ENCODE measurements at regions not wholly inside any gene's neighbourhood (a gene's known extent, or its start where the extent isn't known, plus 50 kb on each side); places are given as distances from the start of the nearest gene placed in this dataset.
"Not testable (repeated sequence)": the region's sequence is repeated elsewhere in the genome, so short reads cannot be mapped to it uniquely, and the experiment has no call there.

DNA sequence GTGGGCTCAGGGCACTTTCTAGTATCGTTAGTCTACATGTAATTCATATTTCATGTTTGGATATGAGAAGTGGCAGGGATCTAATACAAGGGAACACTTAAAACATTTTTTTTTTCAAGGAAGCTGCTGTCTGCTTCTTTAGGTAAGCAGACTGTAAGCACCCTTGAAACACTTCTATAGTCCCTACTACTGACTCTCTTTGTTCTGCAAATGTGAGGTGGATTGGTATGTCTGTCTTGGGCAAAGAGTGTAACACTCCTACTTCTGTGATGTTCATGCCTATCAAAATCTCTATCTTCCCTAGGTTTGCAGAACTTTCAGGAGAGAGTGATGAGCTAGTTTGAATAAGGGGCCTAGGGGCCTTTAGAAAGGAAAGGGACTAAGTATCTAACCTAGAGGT lies 93.9 kb downstream of the ZNF330 start:
- 100% methylated on average over 1 of the region's 1 CpG for WGBS

GRCh38 chr4:141328560-141329173 lies 108.0 kb downstream of the ZNF330 start:
- no peak for DNase-seq (ENCODE audit: extremely low spot score)
- H3K27ac ChIP-seq (replicated peaks in 1 of 4): peak overlapping the region in 1 of 4 donors; percentile 41
- no peaks in the 10 kb centered on the region for H3K36me3 ChIP-seq
- TF ChIP-seq POLR2A (IDR thresholded peaks at IDR 0.05; ENCODE audit: low read depth): no peak
- TF ChIP-seq, protein P1, sequence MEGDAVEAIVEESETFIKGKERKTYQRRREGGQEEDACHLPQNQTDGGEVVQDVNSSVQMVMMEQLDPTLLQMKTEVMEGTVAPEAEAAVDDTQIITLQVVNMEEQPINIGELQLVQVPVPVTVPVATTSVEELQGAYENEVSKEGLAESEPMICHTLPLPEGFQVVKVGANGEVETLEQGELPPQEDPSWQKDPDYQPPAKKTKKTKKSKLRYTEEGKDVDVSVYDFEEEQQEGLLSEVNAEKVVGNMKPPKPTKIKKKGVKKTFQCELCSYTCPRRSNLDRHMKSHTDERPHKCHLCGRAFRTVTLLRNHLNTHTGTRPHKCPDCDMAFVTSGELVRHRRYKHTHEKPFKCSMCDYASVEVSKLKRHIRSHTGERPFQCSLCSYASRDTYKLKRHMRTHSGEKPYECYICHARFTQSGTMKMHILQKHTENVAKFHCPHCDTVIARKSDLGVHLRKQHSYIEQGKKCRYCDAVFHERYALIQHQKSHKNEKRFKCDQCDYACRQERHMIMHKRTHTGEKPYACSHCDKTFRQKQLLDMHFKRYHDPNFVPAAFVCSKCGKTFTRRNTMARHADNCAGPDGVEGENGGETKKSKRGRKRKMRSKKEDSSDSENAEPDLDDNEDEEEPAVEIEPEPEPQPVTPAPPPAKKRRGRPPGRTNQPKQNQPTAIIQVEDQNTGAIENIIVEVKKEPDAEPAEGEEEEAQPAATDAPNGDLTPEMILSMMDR (IDR thresholded peaks at IDR 0.05): no peak
- no peak for TF ChIP-seq EP300 (IDR thresholded peaks at IDR 0.05)
- no peaks in the 10 kb centered on the region for H3K27me3 ChIP-seq
- peaks cover 0 to 7% (median 4%) of the 10 kb centered on the region in 4 donors for H3K4me1 ChIP-seq
- H3K9me3 ChIP-seq: no peaks in the 10 kb centered on the region
- no peak overlapping the region for H3K4me3 ChIP-seq
- intact Hi-C loops (cut with DNase I): no loop called here
- 89% methylated on average over 6 of the region's 6 CpGs for WGBS

More for the DNA sequence above, 93.9 kb downstream of the ZNF330 start:
- DNase-seq (ENCODE audit: extremely low spot score): no peak
- Histone ChIP-seq H3K27ac (replicated peaks in 1 of 4) (no peak overlapping the region), H3K36me3 (no peaks in the 10 kb centered on the region), H3K27me3 (no peaks in the 10 kb centered on the region), H3K4me1 (no peaks in the 10 kb centered on the region), H3K9me3 (no peaks in the 10 kb centered on the region), H3K4me3 (no peak overlapping the region)
- intact Hi-C loops (cut with DNase I): no loop called here
- TF ChIP-seq POLR2A (IDR thresholded peaks at IDR 0.05; ENCODE audit: low read depth) (no peak), EP300 (IDR thresholded peaks at IDR 0.05) (no peak), POLR2AphosphoS5 (IDR thresholded peaks at IDR 0.05) (no peak)

DNA sequence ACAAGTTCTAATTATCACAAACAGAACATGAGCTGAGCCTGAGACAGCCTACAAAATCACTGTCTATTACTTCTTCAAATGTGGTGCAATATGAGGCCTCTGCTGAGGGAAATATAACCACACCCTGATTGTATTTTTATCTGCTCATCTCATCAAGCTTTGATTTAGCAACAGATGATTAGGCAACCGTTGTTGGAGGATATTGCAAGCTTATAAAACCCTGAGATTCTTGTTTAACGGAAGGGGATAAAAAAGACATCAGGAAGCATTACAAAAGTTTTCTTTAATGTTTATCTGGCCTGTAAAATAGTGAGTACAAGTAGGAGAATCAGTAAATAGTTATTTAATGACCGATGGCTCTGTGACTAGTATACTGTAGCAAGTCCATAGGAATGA lies 108.5 kb downstream of the ZNF330 start:
- TF ChIP-seq POLR2A (IDR thresholded peaks at IDR 0.05; ENCODE audit: low read depth) (no peak), POLR2AphosphoS5 (IDR thresholded peaks at IDR 0.05) (peak in 1 of 2 donors; percentile 32)
- H3K9me3 ChIP-seq: no peaks in the 10 kb centered on the region
- intact Hi-C loops (cut with DNase I): no loop called here

DNA sequence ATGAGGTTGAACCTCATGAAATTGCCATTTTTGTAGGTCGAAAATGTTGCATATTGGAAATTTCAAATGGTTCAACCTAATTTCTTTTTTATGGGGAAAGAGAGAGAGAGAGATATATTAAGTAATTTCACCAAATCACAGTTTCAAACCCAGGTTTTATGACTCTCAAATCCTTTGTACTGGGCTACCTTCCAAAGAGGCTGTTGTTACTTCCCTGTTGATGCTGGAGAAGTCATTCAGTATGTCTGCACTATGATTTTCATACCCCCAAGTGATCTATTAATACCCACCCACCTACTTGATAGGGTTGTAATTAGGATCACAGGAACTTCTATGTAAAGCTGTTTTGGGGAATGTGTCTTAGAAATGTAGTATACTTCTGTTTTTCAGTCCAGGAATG lies 109.9 kb downstream of the ZNF330 start:
- intact Hi-C loops (cut with DNase I): no loop called here
- Histone ChIP-seq H3K4me1 (peaks cover 3 to 27% (median 14%) of the 10 kb centered on the region in 4 donors), H3K27ac (replicated peaks in 1 of 4) (no peak overlapping the region), H3K36me3 (no peaks in the 10 kb centered on the region), H3K9me3 (no peaks in the 10 kb centered on the region), H3K4me3 (no peak overlapping the region), H3K27me3 (no peaks in the 10 kb centered on the region)
- TF ChIP-seq POLR2A (IDR thresholded peaks at IDR 0.05; ENCODE audit: low read depth) (no peak), POLR2AphosphoS5 (IDR thresholded peaks at IDR 0.05) (no peak), EP300 (IDR thresholded peaks at IDR 0.05) (no peak)
- TF ChIP-seq, protein P1 (IDR thresholded peaks at IDR 0.05): no peak
- DNase-seq (ENCODE audit: extremely low spot score): no peak
- WGBS: 96% methylated on average over 1 of the region's 1 CpG

More for the DNA sequence above, 108.5 kb downstream of the ZNF330 start:
- peaks cover under 1 to 12% (median 9%) of the 10 kb centered on the region in 4 donors for H3K4me1 ChIP-seq
- H3K27ac ChIP-seq (replicated peaks in 1 of 4): peak overlapping the region in 1 of 4 donors; percentile 41
- H3K27me3 ChIP-seq: no peaks in the 10 kb centered on the region
- WGBS: 60% methylated on average over 3 of the region's 3 CpGs
- no peak overlapping the region for H3K4me3 ChIP-seq
- no peak for DNase-seq (ENCODE audit: extremely low spot score)
- H3K36me3 ChIP-seq: no peaks in the 10 kb centered on the region

- no peak for DNase-seq (ENCODE audit: extremely low spot score)
- Histone ChIP-seq H3K4me1 (peaks cover 3 to 29% (median 14%) of the 10 kb centered on the region in 4 donors), H3K27me3 (no peaks in the 10 kb centered on the region), H3K27ac (replicated peaks in 1 of 4) (peak overlapping the region in 3 of 4 donors; percentile 73 to 79 (median 73)), H3K36me3 (no peaks in the 10 kb centered on the region), H3K9me3 (no peaks in the 10 kb centered on the region), H3K4me3 (peak overlapping the region in 3 of 4 donors; percentile 53 to 65 (median 60))
- 84% methylated on average over 14 of the region's 14 CpGs for WGBS
- TF ChIP-seq, protein P1 (IDR thresholded peaks at IDR 0.05): no peak
- TF ChIP-seq POLR2A (IDR thresholded peaks at IDR 0.05; ENCODE audit: low read depth) (no peak), POLR2AphosphoS5 (IDR thresholded peaks at IDR 0.05) (no peak)
- intact Hi-C loops (cut with DNase I): no loop called here
Observed at GRCh38 chr4:141331534-141332358, 111.1 kb downstream of the ZNF330 start.

DNA sequence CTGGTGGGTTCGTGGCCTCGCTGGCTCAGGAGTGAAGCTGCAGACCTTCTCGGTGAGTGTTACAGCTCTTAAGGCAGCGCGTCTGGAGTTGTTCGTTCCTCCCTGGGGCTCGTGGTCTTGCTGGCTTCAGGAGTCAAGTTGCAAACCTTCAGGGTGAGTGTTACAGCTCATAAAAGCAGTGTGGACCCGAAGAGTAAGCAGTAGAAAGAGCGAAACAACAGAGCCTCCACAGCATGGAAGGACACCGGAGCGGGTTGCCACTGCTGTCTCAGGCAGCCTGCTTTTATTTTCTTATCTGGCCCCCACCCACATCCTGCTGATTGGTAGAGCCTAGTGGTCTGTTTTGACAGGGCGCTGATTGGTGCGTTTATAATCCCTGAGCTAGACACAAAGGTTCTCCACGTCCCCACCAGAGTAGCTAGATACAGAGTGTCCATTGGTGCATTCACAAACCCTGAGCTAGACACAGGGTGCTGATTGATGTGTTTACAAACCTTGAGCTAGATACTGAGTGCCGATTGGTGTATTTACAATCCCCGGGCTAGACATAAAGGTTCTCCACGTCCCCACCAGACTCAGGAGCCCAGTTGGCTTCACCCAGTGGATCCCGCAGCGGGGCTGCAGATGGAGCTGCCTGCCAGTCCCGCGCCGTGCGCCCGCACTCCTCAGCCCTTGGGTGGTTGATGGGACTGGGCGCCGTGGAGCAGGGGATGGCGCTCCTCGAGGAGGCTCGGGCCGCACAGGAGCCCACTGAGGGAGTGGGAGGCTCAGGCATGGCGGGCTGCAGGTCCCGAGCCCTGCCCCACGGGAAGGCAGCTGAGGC lies 111.9 kb downstream of the ZNF330 start:
- peaks cover 3 to 29% (median 14%) of the 10 kb centered on the region in 4 donors for H3K4me1 ChIP-seq
- intact Hi-C loops (cut with DNase I); H3K36me3 ChIP-seq; DNase-seq (ENCODE audit: extremely low spot score); H3K9me3 ChIP-seq; H3K27me3 ChIP-seq: not testable (repeated sequence)
- peak overlapping the region; percentile 50 to 65 (median 56) for H3K4me3 ChIP-seq
- 76% methylated on average over 17 of the region's 33 CpGs for WGBS
- H3K27ac ChIP-seq (replicated peaks in 1 of 4): peak overlapping the region; percentile 66 to 79 (median 73)
